GM12878 (cell line): ENCODE measurements at regions not wholly inside any gene's neighbourhood (a gene's known extent, or its start where the extent isn't known, plus 50 kb on each side); places are given as distances from the start of the nearest gene placed in this dataset.

ENCODE experiments used
- ATAC-seq: fragments of 200-7000 bp; cut with Tn5 transposase; 3 replicates; pipeline ENCODE4 v1.9.1; 2020; ENCODE audit warnings: mild to moderate bottlenecking, moderate library complexity
- BruUV-seq: library from RNA; stranded (reverse); fragments of 400-500 nt; replicated peaks from 2 replicates; lab custom pipeline; 2021; lab: Mats Ljungman, UMichigan
- CTCF ChIA-PET: fragments of 300-600 bp; sonication (Branson Sonifier 250); formaldehyde crosslinking; extraction: SDS; loops from one replicate; lab custom pipeline; 2021; ENCODE audit warnings: inconsistent platforms; lab: Yijun Ruan, JAX
- POLR2A ChIA-PET: fragments of 350-600 bp; formaldehyde crosslinking; extraction: SDS; loops from one replicate; lab custom pipeline; 2021; ENCODE audit warnings: inconsistent platforms; lab: Charles Lee
- RAD21 ChIA-PET: fragments of 300-600 bp; sonication (Branson Sonifier 250); formaldehyde crosslinking; loops from one replicate; lab custom pipeline; 2023; ENCODE audit warnings: antibody characterized with exemption; ENCODE audit not compliant: unreplicated experiment; lab: Charles Lee
- SMC1A ChIA-PET: fragments of 300-600 bp; sonication (Branson Sonifier 250); formaldehyde crosslinking; loops from one replicate; lab custom pipeline; 2023; ENCODE audit not compliant: unreplicated experiment, uncharacterized antibody; lab: Charles Lee
- DNase-seq: peaks from one replicate; pipeline ENCODE4 v3.0.0-alpha.2; 2011; ENCODE audit warnings: low read depth, low spot score
- FAIRE-seq: peaks from 3 replicates; lab custom pipeline; 2011; peaks lifted over from hg19 to GRCh38; lab: Jason Lieb, UNC
- H2AFZ ChIP-seq: 2 replicates; pipeline ENCODE4 v1.6.0; 2011; ENCODE audit warnings: low read depth, low read length, control low read depth; ENCODE audit not compliant: control insufficient read depth
- H3K27ac ChIP-seq: 2 replicates; pipeline ENCODE4 v1.5.1; 2011; ENCODE audit warnings: control low read depth; ENCODE audit not compliant: control insufficient read depth, insufficient read depth
- H3K27me3 ChIP-seq, 2 experiments: replicated peaks in 1 of 2; 2 replicates each; pipeline versions ENCODE4 v1.6.0 to v1.6.1; 2011; ENCODE audit warnings: low read length in 1 of 2; ENCODE audit not compliant: control insufficient read depth in 2 of 2, insufficient read depth in 2 of 2
- H3K36me3 ChIP-seq, 2 experiments: 2 replicates each; pipeline ENCODE4 v1.5.1; 2011; ENCODE audit warnings: low read length in 1 of 2; ENCODE audit not compliant: control insufficient read depth in 2 of 2, insufficient read depth in 2 of 2
- H3K4me1 ChIP-seq: 2 replicates; pipeline ENCODE4 v1.6.1; 2011; ENCODE audit warnings: mild to moderate bottlenecking, low read length, moderate library complexity, mixed read lengths; ENCODE audit not compliant: control insufficient read depth, insufficient read depth
- H3K4me2 ChIP-seq: 2 replicates; pipeline ENCODE4 v1.6.0; 2011; ENCODE audit warnings: control low read depth; ENCODE audit not compliant: control insufficient read depth, insufficient read depth
- H3K4me3 ChIP-seq: fragments of 200-600 bp; sonication (generic); 2 replicates; pipeline ENCODE4 v1.5.1; 2016
- H3K79me2 ChIP-seq: 2 replicates; pipeline ENCODE4 v1.6.0; 2011; ENCODE audit warnings: low read length; ENCODE audit not compliant: control insufficient read depth, insufficient read depth
- H3K9ac ChIP-seq: 2 replicates; pipeline ENCODE4 v1.8.0; 2011; ENCODE audit warnings: low read length, control low read depth, mixed read lengths; ENCODE audit not compliant: control insufficient read depth, insufficient read depth
- H3K9me3 ChIP-seq: replicated peaks from 3 replicates; pipeline ENCODE4 v1.5.1; 2011; ENCODE audit warnings: mild to moderate bottlenecking, low read length; ENCODE audit not compliant: control insufficient read depth, insufficient read depth
- H4K20me1 ChIP-seq: 2 replicates; pipeline ENCODE4 v1.6.0; 2011; ENCODE audit not compliant: control insufficient read depth, insufficient read depth
- ETV6 ChIP-seq, 2 experiments: fragments of 450-650 bp in 1 of 2; IDR thresholded peaks in 1 of 2; conservative IDR thresholded peaks in 1 of 2; 2 replicates each; pipeline ENCODE4 v1.6.1; 2014; ENCODE audit warnings: antibody characterized with exemption in 1 of 2, borderline replicate concordance in 1 of 2, low read depth in 1 of 2, mild to moderate bottlenecking in 1 of 2, moderate library complexity in 1 of 2
- GATAD2B ChIP-seq: fragments of 450-650 bp; conservative IDR thresholded peaks from 2 replicates; pipeline ENCODE4 v1.6.1; 2017; ENCODE audit warnings: low read depth, mild to moderate bottlenecking, moderate library complexity
- IRF4 ChIP-seq: IDR thresholded peaks from 2 replicates; pipeline ENCODE4 v1.6.1; 2011; ENCODE audit warnings: low read depth, low read length
- KLF5 ChIP-seq: fragments of 450-650 bp; IDR thresholded peaks from 2 replicates; pipeline ENCODE4 v1.6.1; 2014; ENCODE audit warnings: mild to moderate bottlenecking; ENCODE audit not compliant: partially characterized antibody
- RAD21 ChIP-seq: IDR thresholded peaks from 2 replicates; pipeline ENCODE4 v1.6.1; 2011; ENCODE audit warnings: mild to moderate bottlenecking, low read depth, low read length, moderate library complexity; ENCODE audit not compliant: insufficient read depth
- RELA ChIP-seq: fragments of 450-650 bp; IDR thresholded peaks from 2 replicates; pipeline ENCODE4 v1.8.0; 2014; ENCODE audit warnings: borderline replicate concordance; ENCODE audit not compliant: partially characterized antibody
- SMC3 ChIP-seq: IDR thresholded peaks from 2 replicates; pipeline ENCODE4 v1.6.1; 2011; ENCODE audit warnings: low read length, improper control_type of control experiment, borderline replicate concordance
- TCF12 ChIP-seq: IDR thresholded peaks from 2 replicates; pipeline ENCODE4 v1.6.1; 2011; ENCODE audit warnings: low read depth, mild to moderate bottlenecking, low read length
- TCF3 ChIP-seq: IDR thresholded peaks from 2 replicates; pipeline ENCODE4 v1.6.1; 2012; ENCODE audit warnings: low read depth, mild to moderate bottlenecking, low read length, borderline replicate concordance; ENCODE audit not compliant: insufficient read depth
- WGBS: methylation state at CpG from one replicate; pipeline ENCODE4 v1.1.6; 2016; ENCODE audit warnings: low lambda C conversion rate; ENCODE audit not compliant: insufficient replicate concordance, insufficient coverage; ENCODE audit errors: missing lambda C conversion rate; 5-methylcytosine and 5-hydroxymethylcytosine counted together
- in situ Hi-C: fragments of 300-500 bp; cut with MboI; formaldehyde crosslinking; loops from 9 replicates; pipeline ENCODE4 v1.14.3; 2018; ENCODE audit warnings: mixed read lengths
- intact Hi-C: fragments of 100-400 bp; cut with micrococcal nuclease; formaldehyde crosslinking; loops from one replicate; pipeline ENCODE4 v1.14.2; 2022; ENCODE audit not compliant: unreplicated experiment
- TF ChIP-seq, protein P1 (sequence below), 3 experiments: IDR thresholded peaks in 2 of 3; conservative IDR thresholded peaks in 1 of 3; 2 replicates each; pipeline ENCODE4 v1.5.1; 2011; ENCODE audit warnings: low read depth in 3 of 3, low read length in 3 of 3, mild to moderate bottlenecking in 3 of 3, control low read depth in 2 of 3, moderate library complexity in 2 of 3, inconsistent platforms in 1 of 3, mixed read lengths in 1 of 3; ENCODE audit not compliant: control insufficient read depth in 2 of 3, insufficient read depth in 1 of 3; ENCODE audit errors: extremely low read depth in 1 of 3

DNA sequence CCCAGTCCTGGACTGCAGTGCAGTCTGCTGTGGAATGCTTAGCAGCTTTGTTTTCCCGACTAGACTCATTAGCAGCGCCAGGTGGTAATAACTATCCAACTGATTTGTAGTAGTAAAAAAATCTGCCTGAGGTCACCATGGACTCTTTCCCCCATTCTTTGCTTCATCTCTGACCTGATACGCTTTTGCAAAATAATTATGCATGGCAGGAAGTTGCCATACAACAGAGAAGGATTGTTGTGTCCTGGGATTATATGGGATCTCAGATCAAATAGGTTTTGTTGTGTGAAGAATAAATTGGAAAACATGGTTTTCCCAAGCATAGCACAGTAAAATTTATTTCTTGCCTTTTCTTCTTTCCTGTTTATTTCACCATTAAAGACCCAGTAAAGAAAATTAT lies 72.4 kb upstream of the ATP5MC3 start:
- in situ Hi-C loops: no loop called here
- POLR2A ChIA-PET: no interaction called here
- H3K36me3 ChIP-seq: no peaks in the 10 kb centered on the region

GRCh38 chr2:175251425-175252041 lies 70.0 kb upstream of the ATP5MC3 start:
- WGBS: 21% methylated on average over 5 of the region's 5 CpGs
- Histone ChIP-seq H3K27me3 (peaks cover 0 to 1% of the 10 kb centered on the region in 2 experiments; a peak in 2 of 4 replicates), H3K4me3 (no peak overlapping the region), H3K9me3 (no peaks in the 10 kb centered on the region), H3K9ac (no peak overlapping the region), H3K4me2 (no peak overlapping the region), H2AFZ (no peak overlapping the region), H3K27ac (no peak overlapping the region), H3K79me2 (no peaks in the 10 kb centered on the region), H4K20me1 (no peaks in the 10 kb centered on the region), H3K4me1 (no peaks in the 10 kb centered on the region), H3K36me3 (no peaks in the 10 kb centered on the region)
- BruUV-seq: no TSS peak
- SMC1A ChIA-PET: interaction anchor here (0.6 to 1.7 kb wide), 16 partner anchors 10 to 845 kb away, joined by 3 to 10 read pairs (median 4); no protein-coding TSS in a partner anchor
- CTCF ChIA-PET: interaction anchor here (0.6 to 4.2 kb wide), 41 partner anchors 10 to 850 kb away, joined by 3 to 58 read pairs (median 4); no protein-coding TSS in a partner anchor
- FAIRE-seq (peak; percentile 27), ATAC-seq (peak; percentile 56; the same call in 2 of the 3 replicates), DNase-seq (no peak)
- POLR2A ChIA-PET: no interaction called here
- in situ Hi-C loops (no loop called here), intact Hi-C loops (loop anchor here (1.0 kb wide), 1 partner anchor 846 kb away; no protein-coding TSS in a partner anchor)
- peak; percentile 34; the same call in 1 of the 2 replicates for TF ChIP-seq SMC3
- peak; percentile 45 for TF ChIP-seq RAD21
- TF ChIP-seq, protein P1, sequence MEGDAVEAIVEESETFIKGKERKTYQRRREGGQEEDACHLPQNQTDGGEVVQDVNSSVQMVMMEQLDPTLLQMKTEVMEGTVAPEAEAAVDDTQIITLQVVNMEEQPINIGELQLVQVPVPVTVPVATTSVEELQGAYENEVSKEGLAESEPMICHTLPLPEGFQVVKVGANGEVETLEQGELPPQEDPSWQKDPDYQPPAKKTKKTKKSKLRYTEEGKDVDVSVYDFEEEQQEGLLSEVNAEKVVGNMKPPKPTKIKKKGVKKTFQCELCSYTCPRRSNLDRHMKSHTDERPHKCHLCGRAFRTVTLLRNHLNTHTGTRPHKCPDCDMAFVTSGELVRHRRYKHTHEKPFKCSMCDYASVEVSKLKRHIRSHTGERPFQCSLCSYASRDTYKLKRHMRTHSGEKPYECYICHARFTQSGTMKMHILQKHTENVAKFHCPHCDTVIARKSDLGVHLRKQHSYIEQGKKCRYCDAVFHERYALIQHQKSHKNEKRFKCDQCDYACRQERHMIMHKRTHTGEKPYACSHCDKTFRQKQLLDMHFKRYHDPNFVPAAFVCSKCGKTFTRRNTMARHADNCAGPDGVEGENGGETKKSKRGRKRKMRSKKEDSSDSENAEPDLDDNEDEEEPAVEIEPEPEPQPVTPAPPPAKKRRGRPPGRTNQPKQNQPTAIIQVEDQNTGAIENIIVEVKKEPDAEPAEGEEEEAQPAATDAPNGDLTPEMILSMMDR (IDR thresholded peaks at IDR 0.05 in 2 of 3, conservative IDR thresholded peaks at IDR 0.05 in 1 of 3; ENCODE audit: control insufficient read depth in 2 of 3, extremely low read depth in 1 of 3, insufficient read depth in 1 of 3, low read depth in 3 of 3, low read length in 3 of 3): peak; percentile 44 to 53 (median 45)
- TF ChIP-seq TCF3: no peak
- TF ChIP-seq GATAD2B: no peak
- RAD21 ChIA-PET: interaction anchor here (0.7 to 1.7 kb wide), 12 partner anchors 13 to 846 kb away, joined by 3 to 10 read pairs (median 3); no protein-coding TSS in a partner anchor

More for the DNA sequence above, 72.4 kb upstream of the ATP5MC3 start:
- SMC1A ChIA-PET: interaction anchor here (1.0 to 1.1 kb wide), 2 partner anchors 9 to 28 kb away, joined by 3 to 6 read pairs; no protein-coding TSS in a partner anchor
- no peak overlapping the region for H3K4me3 ChIP-seq
- no peaks in the 10 kb centered on the region for H4K20me1 ChIP-seq
- no peak for DNase-seq
- no peaks in the 10 kb centered on the region for H3K79me2 ChIP-seq
- no peak overlapping the region for H3K27ac ChIP-seq
- no peak overlapping the region for H3K4me2 ChIP-seq
- H3K9ac ChIP-seq: no peak overlapping the region
- no peaks in the 10 kb centered on the region for H3K9me3 ChIP-seq
- 66% methylated on average over 3 of the region's 3 CpGs for WGBS
- CTCF ChIA-PET: interaction anchor here (1.0 to 4.2 kb wide), 4 partner anchors 8 to 844 kb away, joined by 3 to 58 read pairs (median 4); no protein-coding TSS in a partner anchor
- no peak for ATAC-seq
- no peak overlapping the region for H2AFZ ChIP-seq
- TF ChIP-seq KLF5: no peak
- TF ChIP-seq TCF12: no peak
- TF ChIP-seq ETV6 (conservative IDR thresholded peaks at IDR 0.05 in 1 of 2, IDR thresholded peaks at IDR 0.05 in 1 of 2; ENCODE audit: borderline replicate concordance in 1 of 2, low read depth in 1 of 2): no peak
- no peak for TF ChIP-seq RELA
- no peak for TF ChIP-seq IRF4
- FAIRE-seq: no peak
- no TSS peak for BruUV-seq
- intact Hi-C loops: no loop called here
- H3K4me1 ChIP-seq: no peaks in the 10 kb centered on the region
- RAD21 ChIA-PET: no interaction called here
- H3K27me3 ChIP-seq: no peaks in the 10 kb centered on the region; a peak in 1 of 4 replicates
